Transverse colon (tissue), 4 donors: ENCODE measurements at regions not wholly inside any gene's neighbourhood (a gene's known extent, or its start where the extent isn't known, plus 50 kb on each side); places are given as distances from the start of the nearest gene placed in this dataset.

Experiments
- DNase-seq: peaks from one replicate; pipeline ENCODE4 v3.0.0-alpha.2; 2019
- H3K27ac ChIP-seq, 4 donors: fragments of 200-600 bp; sonication (generic); 2 replicates each; pipeline ENCODE4 v1.5.1; 2016 to 2018; ENCODE audit warnings: inconsistent platforms in 4 of 4
- H3K27me3 ChIP-seq: fragments of 200-600 bp; sonication (generic); 2 replicates; pipeline ENCODE4 v1.5.1; 2017; ENCODE audit warnings: inconsistent platforms
- H3K36me3 ChIP-seq, 4 donors: fragments of 200-600 bp; sonication (generic); 2 replicates each; pipeline ENCODE4 v1.5.1; 2017 to 2019; ENCODE audit warnings: inconsistent platforms in 4 of 4
- H3K4me1 ChIP-seq, 4 donors: fragments of 200-600 bp; sonication (generic); 2 replicates each; pipeline ENCODE4 v1.5.1; 2017 to 2020; ENCODE audit warnings: inconsistent platforms in 4 of 4
- H3K4me3 ChIP-seq, 4 donors: fragments of 200-600 bp; sonication (generic); 1 replicate in 1 of 4; 2 replicates in 3 of 4; pipeline versions ENCODE4 v1.5.1 to v1.6.1; 2017 to 2019; ENCODE audit warnings: inconsistent platforms in 4 of 4
- H3K9me3 ChIP-seq, 2 donors: fragments of 200-600 bp; sonication (generic); 2 replicates each; pipeline ENCODE4 v1.5.1; 2017 to 2019; ENCODE audit warnings: inconsistent platforms in 2 of 2
- CTCF ChIP-seq, 5 experiments: fragments of 200-600 bp in 3 of 5; fragments of 450-650 bp in 2 of 5; sonication (generic) in 3 of 5; IDR thresholded peaks; 1 replicate in 2 of 5; 2 replicates in 3 of 5; pipeline ENCODE4 v1.5.1; 2016 to 2017; ENCODE audit warnings: antibody characterized with exemption in 5 of 5, inconsistent platforms in 3 of 5, mild to moderate bottlenecking in 2 of 5, moderate library complexity in 1 of 5
- EP300 ChIP-seq: sonication (generic); formaldehyde crosslinking; IDR thresholded peaks from one replicate; pipeline ENCODE4 v1.6.1; 2017; ENCODE audit warnings: antibody characterized with exemption, low read depth
- POLR2A ChIP-seq: fragments of 450-650 bp; IDR thresholded peaks from one replicate; pipeline ENCODE4 v1.6.1; 2016; ENCODE audit warnings: antibody characterized with exemption, mild to moderate bottlenecking, moderate library complexity
- POLR2AphosphoS5 ChIP-seq, 3 donors: sonication (generic); formaldehyde crosslinking; IDR thresholded peaks; one replicate each; pipeline ENCODE4 v1.6.1; 2016; ENCODE audit warnings: antibody characterized with exemption in 3 of 3
- WGBS, 2 donors: methylation state at CpG; one replicate each; pipeline ENCODE4 v1.1.5; 2018; ENCODE audit warnings: low coverage in 1 of 2; 5-methylcytosine and 5-hydroxymethylcytosine counted together
- in situ Hi-C, 4 donors: fragments of 200-750 bp; cut with MboI; loops; one replicate each; pipeline versions ENCODE4 v1.15.0 to v1.15.1; 2017; ENCODE audit warnings: low sequenced_read_pairs in 3 of 4, low pct_ligation_motif_present in 1 of 4, low pct_unique_long_range_greater_than_20kb in 1 of 4
- intact Hi-C: fragments of 100-400 bp; cut with DNase I; formaldehyde crosslinking; loops from one replicate; pipeline ENCODE4 v1.15.1; 2023; ENCODE audit warnings: low total_unique reads

GRCh38 chr4:14744346-14744745 is 257.9 kb upstream of the CPEB2 start:
- no peaks in the 10 kb centered on the region for H3K4me1 ChIP-seq
- intact Hi-C loops (no loop called here), in situ Hi-C loops (no loop called here)
- WGBS, 2 donors, result 60 to 63% methylated on average over 1 to 4 of the region's 4 CpGs
- H3K27ac ChIP-seq, result no peak overlapping the region
- H3K9me3 ChIP-seq, result no peaks in the 10 kb centered on the region
- H3K36me3 ChIP-seq, result no peaks in the 10 kb centered on the region
- H3K4me3 ChIP-seq, result no peak overlapping the region
- no peak for DNase-seq
- H3K27me3 ChIP-seq, result no peaks in the 10 kb centered on the region
- no peak for TF ChIP-seq EP300
- TF ChIP-seq POLR2A, result no peak

GRCh38 chr4:14749910-14750309 is 252.4 kb upstream of the CPEB2 start:
- intact Hi-C loops (no loop called here), in situ Hi-C loops (no loop called here)
- Histone ChIP-seq H3K27ac (no peak overlapping the region), H3K36me3 (no peaks in the 10 kb centered on the region), H3K4me3 (no peak overlapping the region), H3K4me1 (no peaks in the 10 kb centered on the region), H3K9me3 (peaks cover 5 to 9% of the 10 kb centered on the region in 2 donors), H3K27me3 (no peaks in the 10 kb centered on the region)
- TF ChIP-seq CTCF (IDR thresholded peaks at IDR 0.05), result peak; percentile 15 to 50 (median 29)
- TF ChIP-seq POLR2A, result no peak
- WGBS, 2 donors, result 43% methylated on average over 2 of the region's 2 CpGs; no CpG with 5 or more reads in 1 of the 2 donors
- peak; percentile 28 for DNase-seq

GRCh38 chr4:14752341-14753046 is 249.8 kb upstream of the CPEB2 start:
- 78% methylated on average over 6 of the region's 6 CpGs; no CpG with 5 or more reads in 1 of the 2 donors for WGBS, 2 donors
- TF ChIP-seq POLR2A, result no peak
- no peak for DNase-seq
- intact Hi-C loops, result no loop called here
- no peaks in the 10 kb centered on the region for H3K36me3 ChIP-seq
- in situ Hi-C loops, result no loop called here
- H3K4me3 ChIP-seq, result no peak overlapping the region
- peaks cover 5 to 9% of the 10 kb centered on the region in 2 donors for H3K9me3 ChIP-seq
- no peaks in the 10 kb centered on the region for H3K27me3 ChIP-seq
- H3K4me1 ChIP-seq, result no peaks in the 10 kb centered on the region
- H3K27ac ChIP-seq, result no peak overlapping the region

- intact Hi-C loops, result no loop called here
- H3K27me3 ChIP-seq, result no peaks in the 10 kb centered on the region
- in situ Hi-C loops, result no loop called here
- H3K36me3 ChIP-seq, result no peaks in the 10 kb centered on the region
- peaks cover 0 to 3% (median 0%) of the 10 kb centered on the region in 4 donors for H3K4me1 ChIP-seq
- TF ChIP-seq POLR2AphosphoS5 (IDR thresholded peaks at IDR 0.05) (no peak), POLR2A (no peak), EP300 (no peak), CTCF (IDR thresholded peaks at IDR 0.05) (no peak)
- H3K9me3 ChIP-seq, result no peaks in the 10 kb centered on the region
- no peak for DNase-seq
- H3K27ac ChIP-seq, result no peak overlapping the region
- H3K4me3 ChIP-seq, result no peak overlapping the region
Observed at GRCh38 chr4:14767142-14767541, 235.1 kb upstream of the CPEB2 start.

GRCh38 chr4:14768449-14768848 is 233.8 kb upstream of the CPEB2 start:
- H3K36me3 ChIP-seq, result no peaks in the 10 kb centered on the region
- H3K4me3 ChIP-seq, result no peak overlapping the region
- H3K4me1 ChIP-seq, result peaks cover 0 to 3% (median 0%) of the 10 kb centered on the region in 4 donors
- in situ Hi-C loops, result no loop called here
- TF ChIP-seq EP300, result no peak
- TF ChIP-seq POLR2AphosphoS5 (IDR thresholded peaks at IDR 0.05), result no peak
- no peaks in the 10 kb centered on the region for H3K9me3 ChIP-seq
- intact Hi-C loops, result no loop called here
- no peak for DNase-seq
- no peaks in the 10 kb centered on the region for H3K27me3 ChIP-seq
- no peak overlapping the region for H3K27ac ChIP-seq

GRCh38 chr4:14769993-14770392 is 232.3 kb upstream of the CPEB2 start:
- Histone ChIP-seq H3K27ac (no peak overlapping the region), H3K4me1 (peaks cover 0 to 3% (median 0%) of the 10 kb centered on the region in 4 donors), H3K27me3 (no peaks in the 10 kb centered on the region), H3K9me3 (no peaks in the 10 kb centered on the region), H3K36me3 (no peaks in the 10 kb centered on the region), H3K4me3 (no peak overlapping the region)
- DNase-seq, result no peak
- WGBS, 2 donors, result 31% methylated on average over 1 of the region's 1 CpG; no CpG with 5 or more reads in 1 of the 2 donors
- no peak for TF ChIP-seq EP300
- TF ChIP-seq CTCF (IDR thresholded peaks at IDR 0.05), result no peak
- no peak for TF ChIP-seq POLR2AphosphoS5 (IDR thresholded peaks at IDR 0.05)
- TF ChIP-seq POLR2A, result no peak
- in situ Hi-C loops (no loop called here), intact Hi-C loops (no loop called here)
